ENCODE measurements at regions not wholly inside any gene's neighbourhood (a gene's known extent, or its start where the extent isn't known, plus 50 kb on each side); places are given as distances from the start of the nearest gene placed in this dataset.

GRCh38 chr9:89956907-89957306, 352.1 kb downstream of the GADD45G start:
- H3K4me1 Mint-ChIP-seq, result peaks cover 23% of the 10 kb centered on the region

GRCh38 chr9:89958086-89958485, 353.3 kb downstream of the GADD45G start:
- H3K36me3 Mint-ChIP-seq, result no peaks in the 10 kb centered on the region
- ATAC-seq (no peak), DNase-seq (ENCODE audit: low spot score in 2 of 2) (no peak)
- peaks cover 20% of the 10 kb centered on the region for H3K4me1 Mint-ChIP-seq
- no peak overlapping the region for H3K4me3 Mint-ChIP-seq
- no peaks in the 10 kb centered on the region for H3K9me3 Mint-ChIP-seq
- H3K27ac Mint-ChIP-seq, result no peak overlapping the region

More at GRCh38 chr9:89956907-89957306, 352.1 kb downstream of the GADD45G start:
- H3K9me3 Mint-ChIP-seq, result no peaks in the 10 kb centered on the region
- no peak for ATAC-seq
- H3K27ac Mint-ChIP-seq, result no peak overlapping the region
- H3K36me3 Mint-ChIP-seq, result no peaks in the 10 kb centered on the region
- no peak overlapping the region for H3K4me3 Mint-ChIP-seq
- no peak for DNase-seq (ENCODE audit: low spot score in 2 of 2)

- no peaks in the 10 kb centered on the region for H3K9me3 Mint-ChIP-seq
- peaks cover 16% of the 10 kb centered on the region for H3K4me1 Mint-ChIP-seq
- peak overlapping the region; percentile 60 for H3K27ac Mint-ChIP-seq
- DNase-seq (ENCODE audit: low spot score in 2 of 2), result no peak
- H3K4me3 Mint-ChIP-seq, result no peak overlapping the region
- ATAC-seq, result peak; percentile 72
- H3K36me3 Mint-ChIP-seq, result no peaks in the 10 kb centered on the region
Measured at GRCh38 chr9:89961616-89962341, 357.0 kb downstream of the GADD45G start.

GRCh38 chr9:89963280-89963679, 358.5 kb downstream of the GADD45G start:
- ATAC-seq (no peak), DNase-seq (ENCODE audit: low spot score in 2 of 2) (no peak)
- H3K4me3 Mint-ChIP-seq, result no peak overlapping the region
- H3K9me3 Mint-ChIP-seq, result no peaks in the 10 kb centered on the region
- peaks cover 16% of the 10 kb centered on the region for H3K4me1 Mint-ChIP-seq
- no peaks in the 10 kb centered on the region for H3K36me3 Mint-ChIP-seq
- H3K27ac Mint-ChIP-seq, result no peak overlapping the region

GRCh38 chr9:89967527-89967926, 362.7 kb downstream of the GADD45G start:
- no peaks in the 10 kb centered on the region for H3K36me3 Mint-ChIP-seq
- ATAC-seq, result peak; percentile 44
- no peaks in the 10 kb centered on the region for H3K9me3 Mint-ChIP-seq
- H3K27ac Mint-ChIP-seq, result no peak overlapping the region
- peaks cover 15% of the 10 kb centered on the region for H3K4me1 Mint-ChIP-seq
- H3K4me3 Mint-ChIP-seq, result no peak overlapping the region
- DNase-seq (ENCODE audit: low spot score in 2 of 2), result no peak

- Mint-ChIP-seq H3K4me3 (no peak overlapping the region), H3K27ac (no peak overlapping the region), H3K4me1 (peaks cover 15% of the 10 kb centered on the region), H3K9me3 (no peaks in the 10 kb centered on the region), H3K36me3 (no peaks in the 10 kb centered on the region)
- DNase-seq (ENCODE audit: low spot score in 2 of 2), result no peak
- peak; percentile 86 for ATAC-seq
Measured at GRCh38 chr9:89969156-89969675, 364.4 kb downstream of the GADD45G start.

- H3K4me3 Mint-ChIP-seq, result no peak overlapping the region
- H3K27ac Mint-ChIP-seq, result no peak overlapping the region
Measured at GRCh38 chr9:89969881-89970639, 365.2 kb downstream of the GADD45G start.

GRCh38 chr9:89970701-89971100, 365.9 kb downstream of the GADD45G start:
- DNase-seq (ENCODE audit: low spot score in 2 of 2) (no peak), ATAC-seq (no peak)
- peaks cover 15% of the 10 kb centered on the region for H3K4me1 Mint-ChIP-seq
- H3K4me3 Mint-ChIP-seq, result no peak overlapping the region
- no peaks in the 10 kb centered on the region for H3K36me3 Mint-ChIP-seq
- H3K9me3 Mint-ChIP-seq, result no peaks in the 10 kb centered on the region
- no peak overlapping the region for H3K27ac Mint-ChIP-seq

More at GRCh38 chr9:89969881-89970639, 365.2 kb downstream of the GADD45G start:
- peaks cover 15% of the 10 kb centered on the region for H3K4me1 Mint-ChIP-seq
- ATAC-seq, result no peak
- no peaks in the 10 kb centered on the region for H3K9me3 Mint-ChIP-seq
- no peaks in the 10 kb centered on the region for H3K36me3 Mint-ChIP-seq
- DNase-seq (ENCODE audit: low spot score in 2 of 2), result no peak

- H3K4me3 Mint-ChIP-seq, result no peak overlapping the region
- H3K27ac Mint-ChIP-seq, result no peak overlapping the region
- no peak for DNase-seq (ENCODE audit: low spot score in 2 of 2)
- ATAC-seq, result no peak
- no peaks in the 10 kb centered on the region for H3K9me3 Mint-ChIP-seq
- peaks cover 15% of the 10 kb centered on the region for H3K4me1 Mint-ChIP-seq
- H3K36me3 Mint-ChIP-seq, result no peaks in the 10 kb centered on the region
Measured at GRCh38 chr9:89972535-89972934, 367.7 kb downstream of the GADD45G start.

GRCh38 chr9:89974582-89974981, 369.8 kb downstream of the GADD45G start:
- H3K27ac Mint-ChIP-seq, result no peak overlapping the region
- H3K4me3 Mint-ChIP-seq, result no peak overlapping the region
- no peaks in the 10 kb centered on the region for H3K36me3 Mint-ChIP-seq
- no peaks in the 10 kb centered on the region for H3K9me3 Mint-ChIP-seq
- DNase-seq (ENCODE audit: low spot score in 2 of 2) (no peak), ATAC-seq (no peak)
- peaks cover 3% of the 10 kb centered on the region for H3K4me1 Mint-ChIP-seq

- DNase-seq (ENCODE audit: low spot score in 2 of 2) (no peak), ATAC-seq (no peak)
- no peaks in the 10 kb centered on the region for H3K4me1 Mint-ChIP-seq
- no peaks in the 10 kb centered on the region for H3K9me3 Mint-ChIP-seq
- H3K4me3 Mint-ChIP-seq, result no peak overlapping the region
- no peak overlapping the region for H3K27ac Mint-ChIP-seq
- no peaks in the 10 kb centered on the region for H3K36me3 Mint-ChIP-seq
Measured at GRCh38 chr9:89975024-89975423, 370.2 kb downstream of the GADD45G start.

- no peaks in the 10 kb centered on the region for H3K4me1 Mint-ChIP-seq
- no peak overlapping the region for H3K27ac Mint-ChIP-seq
- no peaks in the 10 kb centered on the region for H3K36me3 Mint-ChIP-seq
- ATAC-seq (no peak), DNase-seq (ENCODE audit: low spot score in 2 of 2) (no peak)
- H3K9me3 Mint-ChIP-seq, result no peaks in the 10 kb centered on the region
- H3K4me3 Mint-ChIP-seq, result no peak overlapping the region
Measured at GRCh38 chr9:89975630-89976029, 370.8 kb downstream of the GADD45G start.

GRCh38 chr9:89978185-89978584, 373.4 kb downstream of the GADD45G start:
- Mint-ChIP-seq H3K4me1 (peaks cover 12% of the 10 kb centered on the region), H3K36me3 (no peaks in the 10 kb centered on the region), H3K27ac (no peak overlapping the region), H3K9me3 (peaks cover 2% of the 10 kb centered on the region), H3K4me3 (no peak overlapping the region)
- no peak for DNase-seq (ENCODE audit: low spot score in 2 of 2)
- no peak for ATAC-seq

GRCh38 chr9:89980600-89980999, 375.8 kb downstream of the GADD45G start:
- H3K36me3 Mint-ChIP-seq, result no peaks in the 10 kb centered on the region
- no peak for DNase-seq (ENCODE audit: low spot score in 2 of 2)
- ATAC-seq, result no peak
- no peak overlapping the region for H3K4me3 Mint-ChIP-seq
- peaks cover 31% of the 10 kb centered on the region for H3K4me1 Mint-ChIP-seq
- no peak overlapping the region for H3K27ac Mint-ChIP-seq
- peaks cover 2% of the 10 kb centered on the region for H3K9me3 Mint-ChIP-seq

- Mint-ChIP-seq H3K36me3 (no peaks in the 10 kb centered on the region), H3K4me3 (no peak overlapping the region), H3K9me3 (peaks cover 2% of the 10 kb centered on the region), H3K4me1 (peaks cover 31% of the 10 kb centered on the region), H3K27ac (no peak overlapping the region)
- DNase-seq (ENCODE audit: low spot score in 2 of 2), result no peak
- no peak for ATAC-seq
Measured at GRCh38 chr9:89982016-89982415, 377.2 kb downstream of the GADD45G start.

GRCh38 chr9:89983411-89983810, 378.6 kb downstream of the GADD45G start:
- Mint-ChIP-seq H3K27ac (peak overlapping the region; percentile 20), H3K4me3 (peak overlapping the region; percentile 40), H3K9me3 (peaks cover 2% of the 10 kb centered on the region), H3K36me3 (no peaks in the 10 kb centered on the region), H3K4me1 (peaks cover 31% of the 10 kb centered on the region)
- ATAC-seq, result peak; percentile 70
- no peak for DNase-seq (ENCODE audit: low spot score in 2 of 2)

Data from stimulated activated effector memory CD8-positive, alpha-beta T cell treated with anti-CD3 and anti-CD28 coated beads, Interleukin-12 subunit alpha, Interleukin-12 subunit beta, amount 100 ng/mL, for 72 hours (primary cell).